GM12878 (cell line): ENCODE measurements at regions not wholly inside any gene's neighbourhood (a gene's known extent, or its start where the extent isn't known, plus 50 kb on each side); places are given as distances from the start of the nearest gene placed in this dataset.

Experiments used
- ATAC-seq: fragments of 200-7000 bp; cut with Tn5 transposase; 3 replicates; pipeline ENCODE4 v1.9.1; 2020; ENCODE audit warnings: mild to moderate bottlenecking, moderate library complexity
- BruUV-seq: library from RNA; stranded (reverse); fragments of 400-500 nt; replicated peaks from 2 replicates; lab custom pipeline; 2021; lab: Mats Ljungman, UMichigan
- CTCF ChIA-PET: fragments of 300-600 bp; sonication (Branson Sonifier 250); formaldehyde crosslinking; extraction: SDS; loops from one replicate; lab custom pipeline; 2021; ENCODE audit warnings: inconsistent platforms; lab: Yijun Ruan, JAX
- POLR2A ChIA-PET: fragments of 350-600 bp; formaldehyde crosslinking; extraction: SDS; loops from one replicate; lab custom pipeline; 2021; ENCODE audit warnings: inconsistent platforms; lab: Charles Lee
- RAD21 ChIA-PET: fragments of 300-600 bp; sonication (Branson Sonifier 250); formaldehyde crosslinking; loops from one replicate; lab custom pipeline; 2023; ENCODE audit warnings: antibody characterized with exemption; ENCODE audit not compliant: unreplicated experiment; lab: Charles Lee
- SMC1A ChIA-PET: fragments of 300-600 bp; sonication (Branson Sonifier 250); formaldehyde crosslinking; loops from one replicate; lab custom pipeline; 2023; ENCODE audit not compliant: unreplicated experiment, uncharacterized antibody; lab: Charles Lee
- DNase-seq: peaks from one replicate; pipeline ENCODE4 v3.0.0-alpha.2; 2011; ENCODE audit warnings: low read depth, low spot score
- FAIRE-seq: peaks from 3 replicates; lab custom pipeline; 2011; peaks lifted over from hg19 to GRCh38; lab: Jason Lieb, UNC
- H2AFZ ChIP-seq: 2 replicates; pipeline ENCODE4 v1.6.0; 2011; ENCODE audit warnings: low read depth, low read length, control low read depth; ENCODE audit not compliant: control insufficient read depth
- H3K27ac ChIP-seq: 2 replicates; pipeline ENCODE4 v1.5.1; 2011; ENCODE audit warnings: control low read depth; ENCODE audit not compliant: control insufficient read depth, insufficient read depth
- H3K27me3 ChIP-seq, 2 experiments: replicated peaks in 1 of 2; 2 replicates each; pipeline versions ENCODE4 v1.6.0 to v1.6.1; 2011; ENCODE audit warnings: low read length in 1 of 2; ENCODE audit not compliant: control insufficient read depth in 2 of 2, insufficient read depth in 2 of 2
- H3K36me3 ChIP-seq, 2 experiments: 2 replicates each; pipeline ENCODE4 v1.5.1; 2011; ENCODE audit warnings: low read length in 1 of 2; ENCODE audit not compliant: control insufficient read depth in 2 of 2, insufficient read depth in 2 of 2
- H3K4me1 ChIP-seq: 2 replicates; pipeline ENCODE4 v1.6.1; 2011; ENCODE audit warnings: mild to moderate bottlenecking, low read length, moderate library complexity, mixed read lengths; ENCODE audit not compliant: control insufficient read depth, insufficient read depth
- H3K4me2 ChIP-seq: 2 replicates; pipeline ENCODE4 v1.6.0; 2011; ENCODE audit warnings: control low read depth; ENCODE audit not compliant: control insufficient read depth, insufficient read depth
- H3K4me3 ChIP-seq: fragments of 200-600 bp; sonication (generic); 2 replicates; pipeline ENCODE4 v1.5.1; 2016
- H3K79me2 ChIP-seq: 2 replicates; pipeline ENCODE4 v1.6.0; 2011; ENCODE audit warnings: low read length; ENCODE audit not compliant: control insufficient read depth, insufficient read depth
- H3K9ac ChIP-seq: 2 replicates; pipeline ENCODE4 v1.8.0; 2011; ENCODE audit warnings: low read length, control low read depth, mixed read lengths; ENCODE audit not compliant: control insufficient read depth, insufficient read depth
- H3K9me3 ChIP-seq: replicated peaks from 3 replicates; pipeline ENCODE4 v1.5.1; 2011; ENCODE audit warnings: mild to moderate bottlenecking, low read length; ENCODE audit not compliant: control insufficient read depth, insufficient read depth
- H4K20me1 ChIP-seq: 2 replicates; pipeline ENCODE4 v1.6.0; 2011; ENCODE audit not compliant: control insufficient read depth, insufficient read depth
- BCL11A ChIP-seq: IDR thresholded peaks from 2 replicates; pipeline ENCODE4 v1.6.1; 2011; ENCODE audit warnings: low read depth, low read length
- BMI1 ChIP-seq: fragments of 450-650 bp; IDR thresholded peaks from 2 replicates; pipeline ENCODE4 v1.6.1; 2016; ENCODE audit warnings: mild to moderate bottlenecking, moderate library complexity, borderline replicate concordance
- CEBPB ChIP-seq, 2 experiments: fragments of 150-350 bp in 1 of 2; IDR thresholded peaks; 2 replicates each; pipeline ENCODE4 v1.6.1; 2012 to 2014; ENCODE audit warnings: low read depth in 2 of 2, low read length in 2 of 2, borderline replicate concordance in 1 of 2, inconsistent platforms in 1 of 2
- CREB1 ChIP-seq: IDR thresholded peaks from 2 replicates; pipeline ENCODE4 v1.6.1; 2012; ENCODE audit warnings: low read depth, mild to moderate bottlenecking, inconsistent platforms
- JUND ChIP-seq: IDR thresholded peaks from 2 replicates; pipeline ENCODE4 v1.6.1; 2012; ENCODE audit warnings: low read depth, mild to moderate bottlenecking, low read length, improper control_type of control experiment, moderate library complexity
- KAT2A ChIP-seq: conservative IDR thresholded peaks from 2 replicates; pipeline ENCODE4 v1.6.1; 2011; ENCODE audit warnings: low read depth, low read length; ENCODE audit not compliant: control insufficient read depth
- NFYB ChIP-seq: IDR thresholded peaks from 2 replicates; pipeline ENCODE4 v1.6.1; 2011; ENCODE audit warnings: low read depth, mild to moderate bottlenecking, low read length, improper control_type of control experiment, moderate library complexity; ENCODE audit not compliant: insufficient read depth
- POU2F2 ChIP-seq: IDR thresholded peaks from 3 replicates; pipeline ENCODE4 v1.6.1; 2011; ENCODE audit warnings: low read depth, mild to moderate bottlenecking, low read length, borderline replicate concordance
- RAD21 ChIP-seq: IDR thresholded peaks from 2 replicates; pipeline ENCODE4 v1.6.1; 2011; ENCODE audit warnings: mild to moderate bottlenecking, low read depth, low read length, moderate library complexity; ENCODE audit not compliant: insufficient read depth
- RBBP5 ChIP-seq: fragments of 200-600 bp; sonication (generic); conservative IDR thresholded peaks from 2 replicates; pipeline ENCODE4 v1.6.1; 2016
- RELA ChIP-seq: fragments of 450-650 bp; IDR thresholded peaks from 2 replicates; pipeline ENCODE4 v1.8.0; 2014; ENCODE audit warnings: borderline replicate concordance; ENCODE audit not compliant: partially characterized antibody
- SMAD1 ChIP-seq: fragments of 450-650 bp; IDR thresholded peaks from 2 replicates; pipeline ENCODE4 v1.6.1; 2018; ENCODE audit warnings: mild to moderate bottlenecking, low read depth; ENCODE audit not compliant: partially characterized antibody
- SPI1 ChIP-seq: IDR thresholded peaks from 2 replicates; pipeline ENCODE4 v1.6.1; 2011; ENCODE audit warnings: low read depth, mild to moderate bottlenecking, low read length, moderate library complexity, borderline replicate concordance; ENCODE audit not compliant: insufficient read depth
- STAT1 ChIP-seq: fragments of 450-650 bp; conservative IDR thresholded peaks from 2 replicates; pipeline ENCODE4 v1.6.1; 2014; ENCODE audit warnings: antibody characterized with exemption, mild to moderate bottlenecking
- ZBED1 ChIP-seq: IDR thresholded peaks from 2 replicates; pipeline ENCODE4 v1.6.1; 2016; ENCODE audit warnings: borderline replicate concordance
- WGBS: methylation state at CpG from one replicate; pipeline ENCODE4 v1.1.6; 2016; ENCODE audit warnings: low lambda C conversion rate; ENCODE audit not compliant: insufficient replicate concordance, insufficient coverage; ENCODE audit errors: missing lambda C conversion rate; 5-methylcytosine and 5-hydroxymethylcytosine counted together
- in situ Hi-C: fragments of 300-500 bp; cut with MboI; formaldehyde crosslinking; loops from 9 replicates; pipeline ENCODE4 v1.14.3; 2018; ENCODE audit warnings: mixed read lengths
- intact Hi-C: fragments of 100-400 bp; cut with micrococcal nuclease; formaldehyde crosslinking; loops from one replicate; pipeline ENCODE4 v1.14.2; 2022; ENCODE audit not compliant: unreplicated experiment
- TF ChIP-seq, protein P1 (sequence below): fragments of 450-650 bp; IDR thresholded peaks from 2 replicates; pipeline ENCODE4 v1.6.1; 2014; ENCODE audit warnings: mild to moderate bottlenecking
- TF ChIP-seq, protein P2 (sequence below): fragments of 450-650 bp; IDR thresholded peaks from 2 replicates; pipeline ENCODE4 v1.6.1; 2017; ENCODE audit warnings: mild to moderate bottlenecking, low read depth, inconsistent platforms; ENCODE audit not compliant: poor library complexity, severe bottlenecking

DNA sequence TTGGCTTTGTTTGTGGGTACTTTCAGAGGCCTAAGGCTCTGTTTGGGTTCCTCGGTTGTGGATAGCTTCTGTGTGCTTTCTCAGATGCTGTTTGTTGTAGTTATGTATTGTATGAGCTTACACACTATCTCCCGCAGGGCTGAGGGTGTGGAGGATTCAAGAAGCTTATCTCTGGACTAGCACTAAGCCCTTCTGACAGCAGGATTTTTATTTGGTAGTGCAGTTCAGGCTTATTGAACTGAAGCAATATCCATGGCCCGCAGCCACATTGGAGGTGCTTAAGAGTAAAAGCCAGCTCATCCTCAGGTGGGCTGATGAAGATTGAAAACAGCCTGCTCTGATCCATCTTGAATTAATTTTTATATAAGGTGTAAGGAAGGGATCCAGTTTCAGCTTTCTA lies 128.2 kb downstream of the RASGEF1B start:
- FAIRE-seq: no peak
- Histone ChIP-seq H3K4me2 (no peak overlapping the region), H3K79me2 (no peaks in the 10 kb centered on the region), H2AFZ (no peak overlapping the region), H3K27me3 (no peaks in the 10 kb centered on the region), H3K9ac (no peak overlapping the region), H3K9me3 (no peaks in the 10 kb centered on the region), H3K36me3 (no peaks in the 10 kb centered on the region), H3K4me3 (no peak overlapping the region), H4K20me1 (no peaks in the 10 kb centered on the region), H3K27ac (no peak overlapping the region), H3K4me1 (no peaks in the 10 kb centered on the region)
- BruUV-seq: no TSS peak
- WGBS: 42% methylated on average over 3 of the region's 3 CpGs
- TF ChIP-seq RELA (no peak), RBBP5 (no peak), BCL11A (no peak), STAT1 (no peak), ZBED1 (no peak), NFYB (no peak)
- no peak for ATAC-seq
- in situ Hi-C loops: no loop called here
- CTCF ChIA-PET: interaction anchor here (1.0 to 1.3 kb wide), 2 partner anchors 8 to 10 kb away, joined by 4 to 6 read pairs; no protein-coding TSS in a partner anchor
- intact Hi-C loops: no loop called here
- POLR2A ChIA-PET: no interaction called here
- RAD21 ChIA-PET: no interaction called here
- DNase-seq: no peak
- SMC1A ChIA-PET: interaction anchor here (0.7 to 1.5 kb wide), 2 partner anchors 11 to 273 kb away, joined by 3 to 4 read pairs; no protein-coding TSS in a partner anchor

DNA sequence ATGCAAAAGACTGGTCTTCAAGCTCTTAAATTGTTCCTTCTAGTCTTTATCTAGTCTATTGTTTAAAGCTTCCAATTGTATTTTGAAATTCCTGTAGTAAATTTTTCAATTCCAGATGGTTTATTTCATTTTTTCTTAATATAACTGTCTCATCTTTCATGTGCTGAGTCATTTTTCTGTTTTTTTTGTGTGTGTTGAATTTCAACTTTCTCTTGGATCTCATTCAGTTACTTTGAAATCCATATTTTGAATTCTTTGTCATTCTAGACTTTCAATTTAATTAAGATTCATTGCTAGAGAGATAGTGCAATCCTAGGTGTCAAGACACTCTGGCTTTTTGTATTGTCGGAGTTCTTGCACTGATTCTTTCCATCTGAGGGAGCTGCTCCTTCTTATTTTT lies 128.0 kb upstream of the PRKG2 start:
- Histone ChIP-seq H3K9ac (no peak overlapping the region), H3K36me3 (no peaks in the 10 kb centered on the region), H3K4me1 (no peaks in the 10 kb centered on the region), H3K4me2 (no peak overlapping the region), H4K20me1 (no peaks in the 10 kb centered on the region), H3K27me3 (no peaks in the 10 kb centered on the region), H2AFZ (no peak overlapping the region), H3K4me3 (no peak overlapping the region), H3K79me2 (no peaks in the 10 kb centered on the region), H3K27ac (no peak overlapping the region), H3K9me3 (no peaks in the 10 kb centered on the region)
- DNase-seq (no peak), ATAC-seq (no peak), FAIRE-seq (no peak)
- 46% methylated on average over 1 of the region's 1 CpG for WGBS
- ChIA-PET POLR2A (no interaction called here), CTCF (interaction anchor here (1.0 to 1.3 kb wide), 2 partner anchors 8 to 10 kb away, joined by 4 to 6 read pairs; no protein-coding TSS in a partner anchor), SMC1A (interaction anchor here (1.5 kb wide), 1 partner anchor 11 kb away, joined by 4 read pairs; no protein-coding TSS in a partner anchor), RAD21 (no interaction called here)
- in situ Hi-C loops (no loop called here), intact Hi-C loops (no loop called here)
- no TSS peak for BruUV-seq
- TF ChIP-seq CEBPB (IDR thresholded peaks at IDR 0.05; ENCODE audit: borderline replicate concordance in 1 of 2, low read depth in 2 of 2, low read length in 2 of 2) (no peak), RAD21 (no peak), POU2F2 (no peak), KAT2A (no peak), CREB1 (no peak), JUND (no peak), SMAD1 (no peak), SPI1 (no peak), BMI1 (no peak)
- TF ChIP-seq, protein P1, sequence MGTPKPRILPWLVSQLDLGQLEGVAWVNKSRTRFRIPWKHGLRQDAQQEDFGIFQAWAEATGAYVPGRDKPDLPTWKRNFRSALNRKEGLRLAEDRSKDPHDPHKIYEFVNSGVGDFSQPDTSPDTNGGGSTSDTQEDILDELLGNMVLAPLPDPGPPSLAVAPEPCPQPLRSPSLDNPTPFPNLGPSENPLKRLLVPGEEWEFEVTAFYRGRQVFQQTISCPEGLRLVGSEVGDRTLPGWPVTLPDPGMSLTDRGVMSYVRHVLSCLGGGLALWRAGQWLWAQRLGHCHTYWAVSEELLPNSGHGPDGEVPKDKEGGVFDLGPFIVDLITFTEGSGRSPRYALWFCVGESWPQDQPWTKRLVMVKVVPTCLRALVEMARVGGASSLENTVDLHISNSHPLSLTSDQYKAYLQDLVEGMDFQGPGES: no peak
- TF ChIP-seq, protein P2, sequence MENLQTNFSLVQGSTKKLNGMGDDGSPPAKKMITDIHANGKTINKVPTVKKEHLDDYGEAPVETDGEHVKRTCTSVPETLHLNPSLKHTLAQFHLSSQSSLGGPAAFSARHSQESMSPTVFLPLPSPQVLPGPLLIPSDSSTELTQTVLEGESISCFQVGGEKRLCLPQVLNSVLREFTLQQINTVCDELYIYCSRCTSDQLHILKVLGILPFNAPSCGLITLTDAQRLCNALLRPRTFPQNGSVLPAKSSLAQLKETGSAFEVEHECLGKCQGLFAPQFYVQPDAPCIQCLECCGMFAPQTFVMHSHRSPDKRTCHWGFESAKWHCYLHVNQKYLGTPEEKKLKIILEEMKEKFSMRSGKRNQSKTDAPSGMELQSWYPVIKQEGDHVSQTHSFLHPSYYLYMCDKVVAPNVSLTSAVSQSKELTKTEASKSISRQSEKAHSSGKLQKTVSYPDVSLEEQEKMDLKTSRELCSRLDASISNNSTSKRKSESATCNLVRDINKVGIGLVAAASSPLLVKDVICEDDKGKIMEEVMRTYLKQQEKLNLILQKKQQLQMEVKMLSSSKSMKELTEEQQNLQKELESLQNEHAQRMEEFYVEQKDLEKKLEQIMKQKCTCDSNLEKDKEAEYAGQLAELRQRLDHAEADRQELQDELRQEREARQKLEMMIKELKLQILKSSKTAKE: no peak
